Transverse colon (tissue), 4 donors: ENCODE measurements at regions not wholly inside any gene's neighbourhood (a gene's known extent, or its start where the extent isn't known, plus 50 kb on each side); places are given as distances from the start of the nearest gene placed in this dataset.

Experiments used
- DNase-seq: peaks from one replicate; pipeline ENCODE4 v3.0.0-alpha.2; 2019
- H3K27ac ChIP-seq, 4 donors: fragments of 200-600 bp; sonication (generic); 2 replicates each; pipeline ENCODE4 v1.5.1; 2016 to 2018; ENCODE audit warnings: inconsistent platforms in 4 of 4
- H3K27me3 ChIP-seq: fragments of 200-600 bp; sonication (generic); 2 replicates; pipeline ENCODE4 v1.5.1; 2017; ENCODE audit warnings: inconsistent platforms
- H3K36me3 ChIP-seq, 4 donors: fragments of 200-600 bp; sonication (generic); 2 replicates each; pipeline ENCODE4 v1.5.1; 2017 to 2019; ENCODE audit warnings: inconsistent platforms in 4 of 4
- H3K4me1 ChIP-seq, 4 donors: fragments of 200-600 bp; sonication (generic); 2 replicates each; pipeline ENCODE4 v1.5.1; 2017 to 2020; ENCODE audit warnings: inconsistent platforms in 4 of 4
- H3K4me3 ChIP-seq, 4 donors: fragments of 200-600 bp; sonication (generic); 1 replicate in 1 of 4; 2 replicates in 3 of 4; pipeline versions ENCODE4 v1.5.1 to v1.6.1; 2017 to 2019; ENCODE audit warnings: inconsistent platforms in 4 of 4
- H3K9me3 ChIP-seq, 2 donors: fragments of 200-600 bp; sonication (generic); 2 replicates each; pipeline ENCODE4 v1.5.1; 2017 to 2019; ENCODE audit warnings: inconsistent platforms in 2 of 2
- EP300 ChIP-seq: sonication (generic); formaldehyde crosslinking; IDR thresholded peaks from one replicate; pipeline ENCODE4 v1.6.1; 2017; ENCODE audit warnings: antibody characterized with exemption, low read depth
- POLR2A ChIP-seq: fragments of 450-650 bp; IDR thresholded peaks from one replicate; pipeline ENCODE4 v1.6.1; 2016; ENCODE audit warnings: antibody characterized with exemption, mild to moderate bottlenecking, moderate library complexity
- POLR2AphosphoS5 ChIP-seq, 3 donors: sonication (generic); formaldehyde crosslinking; IDR thresholded peaks; one replicate each; pipeline ENCODE4 v1.6.1; 2016; ENCODE audit warnings: antibody characterized with exemption in 3 of 3
- WGBS, 2 donors: methylation state at CpG; one replicate each; pipeline ENCODE4 v1.1.5; 2018; ENCODE audit warnings: low coverage in 1 of 2; 5-methylcytosine and 5-hydroxymethylcytosine counted together
- in situ Hi-C, 4 donors: fragments of 200-750 bp; cut with MboI; loops; one replicate each; pipeline versions ENCODE4 v1.15.0 to v1.15.1; 2017; ENCODE audit warnings: low sequenced_read_pairs in 3 of 4, low pct_ligation_motif_present in 1 of 4, low pct_unique_long_range_greater_than_20kb in 1 of 4
- intact Hi-C: fragments of 100-400 bp; cut with DNase I; formaldehyde crosslinking; loops from one replicate; pipeline ENCODE4 v1.15.1; 2023; ENCODE audit warnings: low total_unique reads
- TF ChIP-seq, protein P1 (sequence below), 5 experiments: fragments of 200-600 bp in 3 of 5; fragments of 450-650 bp in 2 of 5; sonication (generic) in 3 of 5; IDR thresholded peaks; 1 replicate in 2 of 5; 2 replicates in 3 of 5; pipeline ENCODE4 v1.5.1; 2016 to 2017; ENCODE audit warnings: antibody characterized with exemption in 5 of 5, inconsistent platforms in 3 of 5, mild to moderate bottlenecking in 2 of 5, moderate library complexity in 1 of 5

- DNase-seq, result no peak
- H3K36me3 ChIP-seq, result no peaks in the 10 kb centered on the region
- H3K27me3 ChIP-seq, result no peaks in the 10 kb centered on the region
- no peaks in the 10 kb centered on the region for H3K4me1 ChIP-seq
- in situ Hi-C loops (no loop called here), intact Hi-C loops (no loop called here)
- H3K4me3 ChIP-seq, result no peak overlapping the region
- no peaks in the 10 kb centered on the region for H3K9me3 ChIP-seq
- WGBS, 2 donors, result 79 to 86% methylated on average over 3 of the region's 3 CpGs
- no peak overlapping the region for H3K27ac ChIP-seq
- TF ChIP-seq POLR2AphosphoS5 (IDR thresholded peaks at IDR 0.05) (no peak), POLR2A (no peak), EP300 (no peak)
- TF ChIP-seq, protein P1, sequence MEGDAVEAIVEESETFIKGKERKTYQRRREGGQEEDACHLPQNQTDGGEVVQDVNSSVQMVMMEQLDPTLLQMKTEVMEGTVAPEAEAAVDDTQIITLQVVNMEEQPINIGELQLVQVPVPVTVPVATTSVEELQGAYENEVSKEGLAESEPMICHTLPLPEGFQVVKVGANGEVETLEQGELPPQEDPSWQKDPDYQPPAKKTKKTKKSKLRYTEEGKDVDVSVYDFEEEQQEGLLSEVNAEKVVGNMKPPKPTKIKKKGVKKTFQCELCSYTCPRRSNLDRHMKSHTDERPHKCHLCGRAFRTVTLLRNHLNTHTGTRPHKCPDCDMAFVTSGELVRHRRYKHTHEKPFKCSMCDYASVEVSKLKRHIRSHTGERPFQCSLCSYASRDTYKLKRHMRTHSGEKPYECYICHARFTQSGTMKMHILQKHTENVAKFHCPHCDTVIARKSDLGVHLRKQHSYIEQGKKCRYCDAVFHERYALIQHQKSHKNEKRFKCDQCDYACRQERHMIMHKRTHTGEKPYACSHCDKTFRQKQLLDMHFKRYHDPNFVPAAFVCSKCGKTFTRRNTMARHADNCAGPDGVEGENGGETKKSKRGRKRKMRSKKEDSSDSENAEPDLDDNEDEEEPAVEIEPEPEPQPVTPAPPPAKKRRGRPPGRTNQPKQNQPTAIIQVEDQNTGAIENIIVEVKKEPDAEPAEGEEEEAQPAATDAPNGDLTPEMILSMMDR (IDR thresholded peaks at IDR 0.05), result no peak
Measured at GRCh38 chr13:93029536-93029935, 197.1 kb upstream of the GPC6 start.

- no peak for DNase-seq
- TF ChIP-seq, protein P1 (IDR thresholded peaks at IDR 0.05), result no peak
- TF ChIP-seq POLR2A (no peak), POLR2AphosphoS5 (IDR thresholded peaks at IDR 0.05) (no peak), EP300 (no peak)
- Histone ChIP-seq H3K9me3 (no peaks in the 10 kb centered on the region), H3K27me3 (no peaks in the 10 kb centered on the region), H3K4me1 (no peaks in the 10 kb centered on the region), H3K4me3 (no peak overlapping the region), H3K36me3 (no peaks in the 10 kb centered on the region), H3K27ac (no peak overlapping the region)
- intact Hi-C loops (no loop called here), in situ Hi-C loops (no loop called here)
- 84 to 88% methylated on average over 3 of the region's 3 CpGs for WGBS, 2 donors
Measured at GRCh38 chr13:93036380-93036779, 190.2 kb upstream of the GPC6 start.

DNA sequence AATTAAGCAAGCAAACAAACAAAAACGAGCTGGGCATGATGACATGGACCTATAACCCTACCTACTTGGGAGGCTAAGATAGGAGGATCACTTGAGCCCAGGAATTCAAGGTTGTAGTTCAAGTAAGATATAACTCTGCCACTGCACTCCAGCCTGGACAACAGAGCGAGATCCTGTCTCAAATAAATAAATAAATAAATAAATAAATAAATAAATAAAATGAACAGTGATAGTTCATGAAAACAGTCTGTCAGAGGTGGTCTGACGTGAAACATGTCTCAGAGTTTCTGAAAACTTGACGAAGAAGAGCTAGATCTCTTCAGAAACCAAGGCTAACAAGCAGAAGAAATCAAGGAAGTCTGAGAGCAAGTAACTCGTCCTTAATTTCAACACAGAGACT, 188.8 kb upstream of the GPC6 start:
- TF ChIP-seq POLR2AphosphoS5 (IDR thresholded peaks at IDR 0.05) (no peak), POLR2A (no peak), EP300 (no peak)
- TF ChIP-seq, protein P1 (IDR thresholded peaks at IDR 0.05), result no peak
- 68 to 70% methylated on average over 5 of the region's 5 CpGs for WGBS, 2 donors
- Histone ChIP-seq H3K4me3 (no peak overlapping the region), H3K9me3 (no peaks in the 10 kb centered on the region), H3K4me1 (no peaks in the 10 kb centered on the region), H3K27ac (no peak overlapping the region), H3K27me3 (no peaks in the 10 kb centered on the region), H3K36me3 (no peaks in the 10 kb centered on the region)
- no peak for DNase-seq
- intact Hi-C loops (no loop called here), in situ Hi-C loops (no loop called here)

GRCh38 chr13:93038187-93038586, 188.4 kb upstream of the GPC6 start:
- Histone ChIP-seq H3K27me3 (no peaks in the 10 kb centered on the region), H3K4me1 (no peaks in the 10 kb centered on the region), H3K27ac (no peak overlapping the region), H3K4me3 (no peak overlapping the region), H3K36me3 (no peaks in the 10 kb centered on the region), H3K9me3 (no peaks in the 10 kb centered on the region)
- intact Hi-C loops, result no loop called here
- 70 to 82% methylated on average over 3 of the region's 3 CpGs for WGBS, 2 donors
- no peak for DNase-seq
- in situ Hi-C loops, result no loop called here
- no peak for TF ChIP-seq POLR2A
- TF ChIP-seq, protein P1 (IDR thresholded peaks at IDR 0.05), result no peak
- TF ChIP-seq POLR2AphosphoS5 (IDR thresholded peaks at IDR 0.05), result no peak
- TF ChIP-seq EP300, result no peak
